Stromal cell of bone marrow (primary cell): ENCODE measurements at regions not wholly inside any gene's neighbourhood (a gene's known extent, or its start where the extent isn't known, plus 50 kb on each side); places are given as distances from the start of the nearest gene placed in this dataset.

ENCODE experiments used
- DNase-seq: peaks from one replicate; pipeline ENCODE4 v3.0.0-alpha.2; 2012; ENCODE audit warnings: low read depth

- DNase-seq, result no peak
These were observed 176.9 kb upstream of the FRMD6 start for GRCh38 chr14:51474854-51475253.

- no peak for DNase-seq
These were observed 173.5 kb upstream of the FRMD6 start for GRCh38 chr14:51478175-51478621.

GRCh38 chr14:51479584-51480325 is 172.0 kb upstream of the FRMD6 start:
- DNase-seq, result peak; percentile 51

DNA sequence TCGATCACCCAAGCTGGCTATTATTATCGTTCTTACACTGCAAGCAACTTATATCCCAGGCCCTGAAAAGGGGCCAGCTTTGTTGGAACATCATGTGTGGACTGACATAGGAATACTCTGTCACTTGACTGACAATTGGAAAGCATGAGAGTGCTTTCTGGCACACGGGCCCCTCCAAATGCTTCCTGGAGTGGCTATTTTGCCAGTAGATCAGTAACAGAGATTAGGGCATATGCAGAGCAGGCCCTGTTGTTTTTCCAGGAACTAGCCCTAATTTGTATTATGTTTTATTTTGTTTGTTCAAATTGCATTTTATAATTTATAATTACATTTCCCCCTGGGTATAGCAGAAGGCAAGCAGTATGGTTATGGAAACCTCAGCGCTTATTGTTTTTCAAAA is 170.1 kb upstream of the FRMD6 start:
- no peak for DNase-seq

DNA sequence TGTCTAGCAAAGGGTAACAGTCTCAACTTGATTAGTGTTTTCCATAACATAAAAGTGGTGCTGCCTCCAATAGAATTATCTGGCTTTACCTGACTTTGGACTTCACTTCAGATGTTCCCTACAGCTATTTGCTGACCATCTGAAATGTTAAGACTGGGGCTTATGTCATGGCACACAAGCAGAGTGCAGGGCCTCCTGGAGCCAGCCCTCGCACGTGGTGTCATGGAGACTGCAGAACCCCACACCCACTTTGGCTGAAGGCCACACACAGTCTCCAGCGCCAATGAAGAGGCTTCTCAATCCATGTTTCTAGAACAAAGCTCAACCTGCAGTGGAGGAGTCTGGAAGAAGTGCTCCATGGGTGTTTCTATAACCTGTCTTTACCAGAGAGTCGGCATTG is 169.6 kb upstream of the FRMD6 start:
- DNase-seq, result no peak

- DNase-seq, result no peak
These were observed 167.2 kb upstream of the FRMD6 start for GRCh38 chr14:51484485-51484884.

GRCh38 chr14:51485733-51486132 is 166.0 kb upstream of the FRMD6 start:
- DNase-seq, result no peak

DNA sequence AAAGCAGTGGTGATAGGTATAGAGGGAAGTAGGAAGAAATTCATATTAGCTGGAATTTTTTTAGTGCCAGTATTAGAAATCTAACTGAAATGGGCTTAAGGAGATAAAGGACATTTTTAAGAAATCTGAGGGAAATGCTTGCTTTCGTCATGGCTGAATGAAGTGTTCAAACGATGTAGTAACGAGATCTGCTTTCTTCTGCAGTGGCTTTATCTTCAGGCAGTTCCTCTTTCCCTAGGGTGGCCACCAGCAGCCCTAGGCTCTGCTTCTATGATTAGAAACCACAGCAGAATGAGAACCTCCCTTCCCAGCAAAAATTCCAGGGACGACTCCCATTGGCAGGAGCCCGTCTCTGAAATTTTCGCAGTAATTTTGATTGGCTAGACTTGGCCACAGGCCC is 163.9 kb upstream of the FRMD6 start:
- no peak for DNase-seq

- no peak for DNase-seq
These were observed 163.0 kb upstream of the FRMD6 start for GRCh38 chr14:51488569-51489220.

GRCh38 chr14:51490205-51490604 is 161.5 kb upstream of the FRMD6 start:
- peak; percentile 53 for DNase-seq

DNA sequence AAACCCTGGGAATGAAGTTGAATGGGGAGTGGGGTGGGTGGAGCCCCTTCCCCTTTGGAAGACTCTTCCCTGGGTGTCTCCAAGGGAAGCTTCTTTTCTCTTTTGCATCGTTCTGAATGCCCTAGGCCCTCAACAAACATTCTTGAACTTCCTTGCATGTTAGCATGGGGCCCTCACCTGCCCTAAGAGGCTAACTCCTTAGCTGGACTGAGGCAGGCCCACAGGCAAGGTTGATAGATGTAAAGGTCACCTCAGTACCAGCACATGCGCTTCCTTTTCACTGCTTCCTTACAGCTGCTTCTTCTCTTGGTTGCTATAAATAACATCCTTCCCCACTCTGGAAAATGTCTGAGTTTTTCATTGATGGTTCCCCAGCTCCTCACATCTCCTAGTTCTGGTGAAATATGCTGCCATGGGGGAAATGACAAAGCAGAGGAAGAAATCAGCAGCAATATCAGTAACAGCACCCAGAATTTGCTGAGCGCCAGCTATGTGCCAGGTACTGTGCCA is 160.6 kb upstream of the FRMD6 start:
- DNase-seq, result no peak

GRCh38 chr14:51491776-51492175 is 159.9 kb upstream of the FRMD6 start:
- no peak for DNase-seq

GRCh38 chr14:51495319-51495718 is 156.4 kb upstream of the FRMD6 start:
- DNase-seq, result no peak

DNA sequence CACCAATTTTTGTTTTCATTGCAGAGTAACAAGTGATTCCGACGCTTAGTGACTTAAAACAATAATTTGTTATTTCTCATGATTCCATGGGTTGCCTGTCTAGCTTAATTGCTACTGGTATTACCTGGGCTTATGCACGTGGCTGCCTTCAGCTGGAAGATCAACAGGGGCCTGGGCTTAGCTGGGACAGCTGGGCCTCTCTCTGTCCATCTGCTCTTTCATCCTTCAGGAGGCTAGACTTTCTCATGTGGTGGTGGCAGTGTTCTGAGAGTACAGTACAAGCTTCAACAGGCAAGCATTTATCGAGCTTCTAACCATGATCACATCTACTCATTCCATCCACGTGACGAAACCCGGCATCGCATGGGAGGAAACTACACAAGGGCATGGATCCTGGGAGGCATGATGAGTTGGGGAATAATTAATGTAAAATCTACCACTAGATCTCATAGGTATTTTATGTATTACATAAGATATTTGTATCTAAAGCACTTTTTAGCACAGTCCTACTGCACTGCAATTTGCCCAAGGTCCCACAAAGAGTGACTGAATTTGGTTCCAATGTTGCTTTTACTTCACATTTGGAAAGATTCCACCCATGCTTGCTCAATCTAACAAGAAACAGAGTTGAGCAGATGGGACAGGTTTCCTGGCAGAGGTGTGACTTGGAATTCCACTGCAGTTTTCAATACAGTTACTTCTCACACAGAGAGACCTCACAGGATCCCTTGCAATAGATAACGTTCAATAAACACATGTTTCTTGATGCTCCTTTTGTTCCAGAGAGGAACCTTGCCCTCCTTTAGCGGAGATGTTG is 153.1 kb upstream of the FRMD6 start:
- DNase-seq, result no peak

GRCh38 chr14:51500776-51501175 is 150.9 kb upstream of the FRMD6 start:
- DNase-seq, result no peak

- no peak for DNase-seq
These were observed 150.0 kb upstream of the FRMD6 start for GRCh38 chr14:51501746-51502145.

GRCh38 chr14:51504669-51505068 is 147.0 kb upstream of the FRMD6 start:
- no peak for DNase-seq

DNA sequence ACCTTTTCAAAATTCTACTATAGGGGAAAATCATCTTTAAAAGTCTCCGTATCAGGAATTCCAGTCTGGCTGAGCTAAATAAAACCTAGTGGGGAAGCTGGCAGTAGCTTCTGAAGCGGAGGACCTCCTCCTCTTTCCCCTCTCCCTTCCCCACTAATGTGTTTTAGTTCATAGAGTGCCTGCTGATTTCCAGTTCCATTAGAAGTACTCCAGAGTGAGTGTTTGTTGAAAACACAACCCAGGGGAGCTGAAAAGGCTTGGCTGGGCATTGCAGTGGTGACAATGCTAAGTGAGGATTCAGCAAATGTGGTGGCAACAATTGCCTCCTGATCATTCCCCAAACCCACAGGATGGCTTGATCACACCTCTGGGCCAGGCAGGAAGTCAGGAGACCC is 144.2 kb upstream of the FRMD6 start:
- DNase-seq, result no peak

DNA sequence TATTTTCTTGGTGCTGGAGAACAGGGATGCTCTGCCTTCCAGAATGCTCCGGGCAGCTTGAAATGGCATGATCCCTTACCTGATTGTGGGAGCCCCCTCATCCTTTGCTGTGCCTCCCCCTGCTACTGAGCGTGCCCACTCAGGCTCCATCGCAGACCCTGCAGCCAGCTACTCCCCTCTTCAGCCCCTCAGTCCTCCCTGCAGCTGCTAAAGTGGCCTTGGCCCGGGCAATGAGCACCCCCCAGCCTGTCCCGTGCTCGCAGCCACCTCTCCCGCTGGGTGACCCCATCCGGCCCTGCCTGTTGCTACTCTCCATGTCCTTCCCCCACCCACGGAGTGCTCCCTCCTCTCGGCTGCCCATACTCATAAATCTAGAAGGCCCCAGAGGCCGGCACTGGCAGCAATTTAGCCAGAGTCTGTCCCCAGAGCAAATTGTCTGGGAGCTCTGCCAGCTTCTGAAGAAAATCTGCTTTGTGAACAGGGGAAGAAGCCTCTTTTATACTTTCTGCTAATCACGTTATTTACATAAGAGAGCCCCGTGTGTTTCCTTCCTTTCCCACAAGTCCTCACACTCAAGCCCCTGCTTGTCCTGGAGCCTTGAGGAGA is 143.7 kb upstream of the FRMD6 start:
- peak; percentile 64 for DNase-seq

DNA sequence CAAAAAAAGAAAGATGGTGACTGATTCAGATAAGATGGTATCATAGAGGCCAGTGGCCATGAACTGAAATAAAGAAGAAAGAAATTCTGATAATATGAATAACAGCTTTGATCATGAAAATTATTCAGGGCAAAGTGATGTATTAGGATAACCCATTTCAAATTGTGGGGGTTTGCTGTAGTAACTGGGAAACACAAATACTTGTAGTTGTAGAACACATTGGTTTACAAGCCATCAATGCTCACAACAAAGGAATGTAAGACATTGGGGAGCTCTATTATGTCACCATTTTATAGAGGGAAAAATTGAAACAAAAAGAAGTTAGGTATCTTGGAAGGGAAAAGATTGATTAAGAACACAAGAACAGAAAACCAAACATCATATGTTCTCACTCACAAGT is 140.4 kb upstream of the FRMD6 start:
- no peak for DNase-seq

DNA sequence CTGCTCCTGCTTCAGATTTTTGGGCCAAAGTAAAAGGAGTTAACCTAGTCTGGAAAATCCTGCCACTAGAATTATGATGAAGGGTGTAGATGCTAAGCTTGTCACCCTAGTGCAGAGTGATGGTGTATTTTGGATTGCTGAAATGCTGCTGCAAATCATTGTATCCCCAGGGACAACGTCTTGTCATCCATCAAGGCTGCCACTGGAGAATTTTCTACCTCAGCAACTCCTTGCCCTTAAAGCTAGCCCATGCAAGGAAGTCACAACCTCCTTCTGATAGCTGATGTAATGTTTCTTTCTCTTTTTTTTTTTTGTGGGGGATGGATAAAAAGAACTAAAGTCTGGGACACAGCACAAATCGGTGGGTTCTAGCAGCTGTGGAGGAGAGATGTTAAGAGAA is 139.4 kb upstream of the FRMD6 start:
- no peak for DNase-seq

DNA sequence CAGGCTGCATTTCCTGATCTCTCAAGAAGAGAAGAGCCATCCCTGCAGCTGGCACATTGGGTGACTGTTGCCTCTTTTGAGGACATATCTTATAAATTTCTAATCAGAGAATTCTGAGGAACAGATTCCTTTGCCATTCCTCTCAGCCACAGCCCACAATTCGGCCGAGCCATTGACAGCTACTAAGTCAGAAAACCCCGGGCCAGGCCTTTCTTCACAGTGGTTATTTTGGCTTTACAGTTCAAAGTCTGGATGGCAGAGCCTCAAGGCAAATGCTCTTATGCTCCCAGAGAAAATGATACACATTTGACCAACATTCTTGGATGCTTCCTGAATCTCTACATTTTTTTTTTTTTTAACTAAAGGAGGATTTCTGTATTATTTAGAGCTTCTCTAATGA is 138.4 kb upstream of the FRMD6 start:
- no peak for DNase-seq
